Fibroblast of lung (primary cell): ENCODE measurements at regions not wholly inside any gene's neighbourhood (a gene's known extent, or its start where the extent isn't known, plus 50 kb on each side); places are given as distances from the start of the nearest gene placed in this dataset.

Experiments
- EZH2 ChIP-seq: IDR thresholded peaks from 2 replicates; pipeline ENCODE4 v1.5.1; 2012; ENCODE audit warnings: low read length, control low read depth, mild to moderate bottlenecking; ENCODE audit errors: missing control alignments
- TF ChIP-seq, protein P1 (sequence below), 2 donors: IDR thresholded peaks in 1 of 2; conservative IDR thresholded peaks in 1 of 2; 1 replicate in 1 of 2; 2 replicates in 1 of 2; pipeline ENCODE4 v1.5.1; 2011 to 2012; ENCODE audit warnings: low read length in 2 of 2, control low read depth in 1 of 2, inconsistent platforms in 1 of 2, low read depth in 1 of 2, mild to moderate bottlenecking in 1 of 2

DNA sequence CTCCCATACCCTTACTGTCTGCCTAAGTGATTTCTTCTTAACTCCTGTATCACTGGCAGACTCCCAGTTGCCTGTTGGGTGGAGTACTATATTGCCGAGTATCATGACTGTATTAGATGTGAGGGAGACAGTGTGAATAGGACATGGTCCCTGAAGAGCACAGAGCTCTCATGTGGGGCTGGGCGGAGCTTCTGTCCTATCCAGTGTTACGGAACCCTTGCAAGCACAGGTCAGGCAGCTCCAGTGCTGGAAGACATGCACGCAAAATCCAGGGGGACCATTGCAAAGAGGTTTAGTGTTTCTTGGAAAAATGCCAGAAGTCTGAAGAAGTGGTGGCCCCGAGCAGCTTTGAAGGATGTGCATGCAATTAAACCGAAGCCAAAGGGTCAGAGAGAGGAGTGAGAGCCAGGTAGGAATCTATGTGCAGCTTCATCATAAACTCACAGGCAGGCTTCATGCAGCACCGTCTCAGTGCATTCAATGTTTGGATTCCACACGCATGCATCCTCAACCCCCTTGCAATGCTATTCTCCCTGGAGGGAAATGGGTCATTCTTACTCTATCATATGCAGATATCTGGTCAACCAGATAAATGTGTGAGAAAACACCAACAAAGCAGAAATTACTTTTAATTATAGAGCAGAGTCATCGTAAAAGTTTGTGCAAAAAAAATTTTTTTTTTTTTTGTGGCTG, 49.7 kb upstream of the DHRSX start:
- TF ChIP-seq, protein P1, sequence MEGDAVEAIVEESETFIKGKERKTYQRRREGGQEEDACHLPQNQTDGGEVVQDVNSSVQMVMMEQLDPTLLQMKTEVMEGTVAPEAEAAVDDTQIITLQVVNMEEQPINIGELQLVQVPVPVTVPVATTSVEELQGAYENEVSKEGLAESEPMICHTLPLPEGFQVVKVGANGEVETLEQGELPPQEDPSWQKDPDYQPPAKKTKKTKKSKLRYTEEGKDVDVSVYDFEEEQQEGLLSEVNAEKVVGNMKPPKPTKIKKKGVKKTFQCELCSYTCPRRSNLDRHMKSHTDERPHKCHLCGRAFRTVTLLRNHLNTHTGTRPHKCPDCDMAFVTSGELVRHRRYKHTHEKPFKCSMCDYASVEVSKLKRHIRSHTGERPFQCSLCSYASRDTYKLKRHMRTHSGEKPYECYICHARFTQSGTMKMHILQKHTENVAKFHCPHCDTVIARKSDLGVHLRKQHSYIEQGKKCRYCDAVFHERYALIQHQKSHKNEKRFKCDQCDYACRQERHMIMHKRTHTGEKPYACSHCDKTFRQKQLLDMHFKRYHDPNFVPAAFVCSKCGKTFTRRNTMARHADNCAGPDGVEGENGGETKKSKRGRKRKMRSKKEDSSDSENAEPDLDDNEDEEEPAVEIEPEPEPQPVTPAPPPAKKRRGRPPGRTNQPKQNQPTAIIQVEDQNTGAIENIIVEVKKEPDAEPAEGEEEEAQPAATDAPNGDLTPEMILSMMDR (conservative IDR thresholded peaks at IDR 0.05 in 1 of 2, IDR thresholded peaks at IDR 0.05 in 1 of 2; ENCODE audit: low read depth in 1 of 2, low read length in 2 of 2), result no peak
- no peak for TF ChIP-seq EZH2
